HL-60 (cell line): ENCODE measurements at regions not wholly inside any gene's neighbourhood (a gene's known extent, or its start where the extent isn't known, plus 50 kb on each side); places are given as distances from the start of the nearest gene placed in this dataset.

ENCODE experiments used
- GABPA ChIP-seq: IDR thresholded peaks from 2 replicates; pipeline ENCODE4 v1.6.1; 2012; ENCODE audit warnings: low read depth
- POLR2AphosphoS5 ChIP-seq: IDR thresholded peaks from 2 replicates; pipeline ENCODE4 v1.6.1; 2012; ENCODE audit warnings: low read depth
- TF ChIP-seq, protein P1 (sequence below): IDR thresholded peaks from one replicate; pipeline ENCODE4 v1.5.1; 2011; ENCODE audit warnings: low read length, control low read depth, inconsistent platforms; ENCODE audit not compliant: insufficient read depth
- TF ChIP-seq, protein P2 (sequence below): IDR thresholded peaks from 2 replicates; pipeline ENCODE4 v1.6.1; 2012; ENCODE audit warnings: low read depth; ENCODE audit not compliant: insufficient replicate concordance

DNA sequence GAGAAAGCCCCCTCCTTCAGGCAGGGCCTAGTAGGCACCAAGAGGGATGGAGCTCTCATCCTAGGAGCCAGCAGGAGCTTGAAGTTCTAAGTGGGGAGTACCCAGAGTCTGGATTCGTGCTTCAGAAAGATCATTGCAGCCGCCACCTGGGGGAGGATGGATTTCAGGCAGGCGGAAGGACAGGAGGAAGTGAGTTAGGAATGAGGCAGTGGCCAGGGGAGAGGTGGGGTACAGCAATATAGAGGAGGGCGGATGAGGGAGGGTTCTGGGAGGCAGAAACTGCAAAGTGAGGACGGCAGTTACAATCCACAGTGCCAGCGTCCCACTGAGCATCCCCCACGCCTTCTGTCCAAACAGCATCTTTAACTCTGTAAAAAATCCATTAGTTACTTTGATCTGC is 65.2 kb upstream of the LINGO1 start:
- TF ChIP-seq GABPA (no peak), POLR2AphosphoS5 (no peak)
- TF ChIP-seq, protein P1, sequence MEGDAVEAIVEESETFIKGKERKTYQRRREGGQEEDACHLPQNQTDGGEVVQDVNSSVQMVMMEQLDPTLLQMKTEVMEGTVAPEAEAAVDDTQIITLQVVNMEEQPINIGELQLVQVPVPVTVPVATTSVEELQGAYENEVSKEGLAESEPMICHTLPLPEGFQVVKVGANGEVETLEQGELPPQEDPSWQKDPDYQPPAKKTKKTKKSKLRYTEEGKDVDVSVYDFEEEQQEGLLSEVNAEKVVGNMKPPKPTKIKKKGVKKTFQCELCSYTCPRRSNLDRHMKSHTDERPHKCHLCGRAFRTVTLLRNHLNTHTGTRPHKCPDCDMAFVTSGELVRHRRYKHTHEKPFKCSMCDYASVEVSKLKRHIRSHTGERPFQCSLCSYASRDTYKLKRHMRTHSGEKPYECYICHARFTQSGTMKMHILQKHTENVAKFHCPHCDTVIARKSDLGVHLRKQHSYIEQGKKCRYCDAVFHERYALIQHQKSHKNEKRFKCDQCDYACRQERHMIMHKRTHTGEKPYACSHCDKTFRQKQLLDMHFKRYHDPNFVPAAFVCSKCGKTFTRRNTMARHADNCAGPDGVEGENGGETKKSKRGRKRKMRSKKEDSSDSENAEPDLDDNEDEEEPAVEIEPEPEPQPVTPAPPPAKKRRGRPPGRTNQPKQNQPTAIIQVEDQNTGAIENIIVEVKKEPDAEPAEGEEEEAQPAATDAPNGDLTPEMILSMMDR = no peak
- TF ChIP-seq, protein P2, sequence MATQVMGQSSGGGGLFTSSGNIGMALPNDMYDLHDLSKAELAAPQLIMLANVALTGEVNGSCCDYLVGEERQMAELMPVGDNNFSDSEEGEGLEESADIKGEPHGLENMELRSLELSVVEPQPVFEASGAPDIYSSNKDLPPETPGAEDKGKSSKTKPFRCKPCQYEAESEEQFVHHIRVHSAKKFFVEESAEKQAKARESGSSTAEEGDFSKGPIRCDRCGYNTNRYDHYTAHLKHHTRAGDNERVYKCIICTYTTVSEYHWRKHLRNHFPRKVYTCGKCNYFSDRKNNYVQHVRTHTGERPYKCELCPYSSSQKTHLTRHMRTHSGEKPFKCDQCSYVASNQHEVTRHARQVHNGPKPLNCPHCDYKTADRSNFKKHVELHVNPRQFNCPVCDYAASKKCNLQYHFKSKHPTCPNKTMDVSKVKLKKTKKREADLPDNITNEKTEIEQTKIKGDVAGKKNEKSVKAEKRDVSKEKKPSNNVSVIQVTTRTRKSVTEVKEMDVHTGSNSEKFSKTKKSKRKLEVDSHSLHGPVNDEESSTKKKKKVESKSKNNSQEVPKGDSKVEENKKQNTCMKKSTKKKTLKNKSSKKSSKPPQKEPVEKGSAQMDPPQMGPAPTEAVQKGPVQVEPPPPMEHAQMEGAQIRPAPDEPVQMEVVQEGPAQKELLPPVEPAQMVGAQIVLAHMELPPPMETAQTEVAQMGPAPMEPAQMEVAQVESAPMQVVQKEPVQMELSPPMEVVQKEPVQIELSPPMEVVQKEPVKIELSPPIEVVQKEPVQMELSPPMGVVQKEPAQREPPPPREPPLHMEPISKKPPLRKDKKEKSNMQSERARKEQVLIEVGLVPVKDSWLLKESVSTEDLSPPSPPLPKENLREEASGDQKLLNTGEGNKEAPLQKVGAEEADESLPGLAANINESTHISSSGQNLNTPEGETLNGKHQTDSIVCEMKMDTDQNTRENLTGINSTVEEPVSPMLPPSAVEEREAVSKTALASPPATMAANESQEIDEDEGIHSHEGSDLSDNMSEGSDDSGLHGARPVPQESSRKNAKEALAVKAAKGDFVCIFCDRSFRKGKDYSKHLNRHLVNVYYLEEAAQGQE = no peak
